Gastroesophageal sphincter (tissue), 4 donors: ENCODE measurements at regions not wholly inside any gene's neighbourhood (a gene's known extent, or its start where the extent isn't known, plus 50 kb on each side); places are given as distances from the start of the nearest gene placed in this dataset.

ENCODE experiments used
- ATAC-seq: fragments of 150-250 bp; one replicate; pipeline ENCODE4 v1.9.1; 2016; ENCODE audit warnings: mild to moderate bottlenecking, moderate library complexity
- H3K27ac ChIP-seq, 4 donors: fragments of 200-600 bp; sonication (generic) in 3 of 4; 1 replicate in 3 of 4; 2 replicates in 1 of 4; pipeline ENCODE4 v1.5.1; 2016 to 2019
- H3K27me3 ChIP-seq: fragments of 200-600 bp; sonication (generic); one replicate; pipeline ENCODE4 v1.5.1; 2019
- H3K36me3 ChIP-seq, 2 donors: fragments of 200-600 bp; sonication (generic); one replicate each; pipeline ENCODE4 v1.5.1; 2019; ENCODE audit warnings: control low read depth in 1 of 2
- H3K4me1 ChIP-seq, 3 donors: fragments of 200-600 bp; sonication (generic); 1 replicate in 2 of 3; 2 replicates in 1 of 3; pipeline ENCODE4 v1.5.1; 2016 to 2019; ENCODE audit warnings: control low read depth in 2 of 3
- H3K4me3 ChIP-seq, 2 donors: fragments of 200-600 bp; sonication (generic); one replicate each; pipeline ENCODE4 v1.5.1; 2019; ENCODE audit warnings: mild to moderate bottlenecking in 1 of 2, moderate library complexity in 1 of 2
- H3K9me3 ChIP-seq, 3 donors: fragments of 200-600 bp; sonication (generic); one replicate each; pipeline ENCODE4 v1.5.1; 2017 to 2019; ENCODE audit warnings: control low read depth in 2 of 3
- CTCF ChIP-seq, 4 experiments: fragments of 200-600 bp in 2 of 4; fragments of 450-650 bp in 2 of 4; sonication (generic) in 1 of 4; IDR thresholded peaks; one replicate each; pipeline ENCODE4 v1.5.1; 2017 to 2019; ENCODE audit warnings: antibody characterized with exemption in 4 of 4, mild to moderate bottlenecking in 2 of 4, moderate library complexity in 2 of 4
- EP300 ChIP-seq: sonication (generic); formaldehyde crosslinking; IDR thresholded peaks from one replicate; pipeline ENCODE4 v1.6.1; 2017; ENCODE audit warnings: antibody characterized with exemption, mild to moderate bottlenecking
- POLR2A ChIP-seq, 2 donors: fragments of 450-650 bp; IDR thresholded peaks; one replicate each; pipeline ENCODE4 v1.6.1; 2017; ENCODE audit warnings: antibody characterized with exemption in 2 of 2, mild to moderate bottlenecking in 2 of 2, moderate library complexity in 1 of 2
- POLR2AphosphoS5 ChIP-seq: sonication (generic); formaldehyde crosslinking; IDR thresholded peaks from one replicate; pipeline ENCODE4 v1.6.1; 2017; ENCODE audit warnings: antibody characterized with exemption
- WGBS, 2 donors: methylation state at CpG; one replicate each; pipeline ENCODE4 v1.1.5; 2018; ENCODE audit warnings: low coverage in 1 of 2; 5-methylcytosine and 5-hydroxymethylcytosine counted together

GRCh38 chr2:7673853-7674252, 756.6 kb downstream of the RNF144A start:
- no peaks in the 10 kb centered on the region for H3K27me3 ChIP-seq
- H3K27ac ChIP-seq: no peak overlapping the region
- peaks cover 0 to 9% (median 0%) of the 10 kb centered on the region in 3 donors for H3K4me1 ChIP-seq
- H3K36me3 ChIP-seq: no peaks in the 10 kb centered on the region
- WGBS, 2 donors: 42 to 60% methylated on average over 1 to 2 of the region's 2 CpGs
- H3K4me3 ChIP-seq: no peak overlapping the region
- H3K9me3 ChIP-seq: no peaks in the 10 kb centered on the region
- no peak for ATAC-seq
- no peak for TF ChIP-seq EP300

- no peak for TF ChIP-seq POLR2A (IDR thresholded peaks at IDR 0.05)
- no peak for TF ChIP-seq EP300
- TF ChIP-seq CTCF (IDR thresholded peaks at IDR 0.05): no peak
- no peak for TF ChIP-seq POLR2AphosphoS5
Observed at GRCh38 chr2:7674606-7675005, 757.4 kb downstream of the RNF144A start.

GRCh38 chr2:7676714-7677113, 759.5 kb downstream of the RNF144A start:
- no peak for ATAC-seq
- whole genome bisulfite sequencing, 2 donors: 85 to 88% methylated on average over 2 to 3 of the region's 3 CpGs
- no peaks in the 10 kb centered on the region for H3K36me3 ChIP-seq
- peaks cover 0 to 9% (median 0%) of the 10 kb centered on the region in 3 donors for H3K4me1 ChIP-seq
- H3K27ac ChIP-seq: no peak overlapping the region
- H3K27me3 ChIP-seq: no peaks in the 10 kb centered on the region
- no peak overlapping the region for H3K4me3 ChIP-seq
- no peaks in the 10 kb centered on the region for H3K9me3 ChIP-seq
- TF ChIP-seq POLR2AphosphoS5: no peak
- TF ChIP-seq EP300: no peak
- TF ChIP-seq CTCF (IDR thresholded peaks at IDR 0.05): no peak

More at GRCh38 chr2:7674606-7675005, 757.4 kb downstream of the RNF144A start:
- H3K36me3 ChIP-seq: no peaks in the 10 kb centered on the region
- H3K4me3 ChIP-seq: no peak overlapping the region
- 100% methylated on average over 1 of the region's 2 CpGs for WGBS, 2 donors
- no peak overlapping the region for H3K27ac ChIP-seq
- no peaks in the 10 kb centered on the region for H3K9me3 ChIP-seq
- H3K27me3 ChIP-seq: no peaks in the 10 kb centered on the region
- ATAC-seq: no peak
- peaks cover 0 to 9% (median 0%) of the 10 kb centered on the region in 3 donors for H3K4me1 ChIP-seq

GRCh38 chr2:7681881-7682461, 764.8 kb downstream of the RNF144A start:
- ATAC-seq: no peak
- no peak for TF ChIP-seq POLR2AphosphoS5
- no peak for TF ChIP-seq CTCF (IDR thresholded peaks at IDR 0.05)
- no peak for TF ChIP-seq POLR2A (IDR thresholded peaks at IDR 0.05)
- TF ChIP-seq EP300: no peak
- H3K4me3 ChIP-seq: no peak overlapping the region
- no peaks in the 10 kb centered on the region for H3K36me3 ChIP-seq
- H3K27me3 ChIP-seq: no peaks in the 10 kb centered on the region
- no peak overlapping the region for H3K27ac ChIP-seq
- H3K4me1 ChIP-seq: no peaks in the 10 kb centered on the region
- H3K9me3 ChIP-seq: no peaks in the 10 kb centered on the region
- 95 to 97% methylated on average over 2 to 3 of the region's 3 CpGs for WGBS, 2 donors

- H3K27me3 ChIP-seq: no peaks in the 10 kb centered on the region
- TF ChIP-seq POLR2AphosphoS5 (no peak), POLR2A (IDR thresholded peaks at IDR 0.05) (no peak), CTCF (IDR thresholded peaks at IDR 0.05) (no peak), EP300 (no peak)
- no peak overlapping the region for H3K4me3 ChIP-seq
- H3K4me1 ChIP-seq: no peaks in the 10 kb centered on the region
- no peaks in the 10 kb centered on the region for H3K36me3 ChIP-seq
- ATAC-seq: no peak
- H3K27ac ChIP-seq: no peak overlapping the region
- 72 to 75% methylated on average over 3 to 8 of the region's 8 CpGs for WGBS, 2 donors
- H3K9me3 ChIP-seq: no peaks in the 10 kb centered on the region
Observed at GRCh38 chr2:7683196-7683595, 766.0 kb downstream of the RNF144A start.
